HFFc6 (cell line): ENCODE measurements at regions not wholly inside any gene's neighbourhood (a gene's known extent, or its start where the extent isn't known, plus 50 kb on each side); places are given as distances from the start of the nearest gene placed in this dataset.

Experiments
- DNase-seq: peaks from one replicate; pipeline ENCODE4 v3.0.0-alpha.2; 2018
- H3K27ac Mint-ChIP-seq: 2 replicates; pipeline ENCODE4 v1.8.0; 2020; ENCODE audit warnings: mild to moderate bottlenecking, mixed read lengths
- H3K27me3 Mint-ChIP-seq: 2 replicates; pipeline ENCODE4 v1.8.0; 2021; ENCODE audit warnings: mild to moderate bottlenecking, moderate library complexity, mixed read lengths; ENCODE audit not compliant: insufficient read depth
- H3K36me3 Mint-ChIP-seq: 2 replicates; pipeline ENCODE4 v1.8.0; 2021; ENCODE audit warnings: low read depth, mixed read lengths
- H3K4me1 Mint-ChIP-seq: 2 replicates; pipeline ENCODE4 v1.8.0; 2020; ENCODE audit warnings: low read depth, mixed read lengths
- H3K4me3 Mint-ChIP-seq: 2 replicates; pipeline ENCODE4 v1.8.0; 2020; ENCODE audit warnings: mild to moderate bottlenecking, moderate library complexity, mixed read lengths
- H3K9me3 Mint-ChIP-seq: 2 replicates; pipeline ENCODE4 v1.8.0; 2020; ENCODE audit warnings: mild to moderate bottlenecking, mixed read lengths
- TF ChIP-seq, protein P1 (sequence below): fragments of 200-600 bp; sonication (generic); IDR thresholded peaks from 2 replicates; pipeline ENCODE4 v1.5.0; 2021; ENCODE audit warnings: antibody characterized with exemption, mild to moderate bottlenecking

DNA sequence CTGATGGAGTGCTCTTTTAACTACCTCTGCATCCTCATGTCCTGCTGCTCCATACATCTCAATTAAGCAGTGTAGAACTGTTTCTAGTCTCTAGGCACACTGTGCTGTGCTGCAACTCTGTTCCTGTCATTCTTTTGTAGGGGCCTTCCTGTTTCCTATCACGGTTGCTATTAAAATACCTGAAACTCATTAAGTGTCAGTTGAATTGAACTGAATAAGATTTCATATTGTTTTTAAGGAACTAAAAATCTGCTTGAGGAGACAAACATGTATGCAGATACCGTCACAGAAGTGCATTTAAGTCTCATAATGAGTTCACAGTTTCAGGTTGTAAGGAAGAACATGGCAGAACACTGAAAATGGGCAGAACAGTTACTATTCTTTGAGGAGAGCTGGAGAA, 170.1 kb downstream of the LARP7 start:
- Mint-ChIP-seq H3K4me1 (peaks cover 7% of the 10 kb centered on the region; the same call in 1 of the 2 replicates), H3K27me3 (no peaks in the 10 kb centered on the region), H3K9me3 (no peaks in the 10 kb centered on the region; the same call in 1 of the 2 replicates), H3K27ac (no peak overlapping the region), H3K4me3 (no peak overlapping the region), H3K36me3 (no peaks in the 10 kb centered on the region)
- DNase-seq: no peak
- TF ChIP-seq, protein P1, sequence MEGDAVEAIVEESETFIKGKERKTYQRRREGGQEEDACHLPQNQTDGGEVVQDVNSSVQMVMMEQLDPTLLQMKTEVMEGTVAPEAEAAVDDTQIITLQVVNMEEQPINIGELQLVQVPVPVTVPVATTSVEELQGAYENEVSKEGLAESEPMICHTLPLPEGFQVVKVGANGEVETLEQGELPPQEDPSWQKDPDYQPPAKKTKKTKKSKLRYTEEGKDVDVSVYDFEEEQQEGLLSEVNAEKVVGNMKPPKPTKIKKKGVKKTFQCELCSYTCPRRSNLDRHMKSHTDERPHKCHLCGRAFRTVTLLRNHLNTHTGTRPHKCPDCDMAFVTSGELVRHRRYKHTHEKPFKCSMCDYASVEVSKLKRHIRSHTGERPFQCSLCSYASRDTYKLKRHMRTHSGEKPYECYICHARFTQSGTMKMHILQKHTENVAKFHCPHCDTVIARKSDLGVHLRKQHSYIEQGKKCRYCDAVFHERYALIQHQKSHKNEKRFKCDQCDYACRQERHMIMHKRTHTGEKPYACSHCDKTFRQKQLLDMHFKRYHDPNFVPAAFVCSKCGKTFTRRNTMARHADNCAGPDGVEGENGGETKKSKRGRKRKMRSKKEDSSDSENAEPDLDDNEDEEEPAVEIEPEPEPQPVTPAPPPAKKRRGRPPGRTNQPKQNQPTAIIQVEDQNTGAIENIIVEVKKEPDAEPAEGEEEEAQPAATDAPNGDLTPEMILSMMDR: no peak

DNA sequence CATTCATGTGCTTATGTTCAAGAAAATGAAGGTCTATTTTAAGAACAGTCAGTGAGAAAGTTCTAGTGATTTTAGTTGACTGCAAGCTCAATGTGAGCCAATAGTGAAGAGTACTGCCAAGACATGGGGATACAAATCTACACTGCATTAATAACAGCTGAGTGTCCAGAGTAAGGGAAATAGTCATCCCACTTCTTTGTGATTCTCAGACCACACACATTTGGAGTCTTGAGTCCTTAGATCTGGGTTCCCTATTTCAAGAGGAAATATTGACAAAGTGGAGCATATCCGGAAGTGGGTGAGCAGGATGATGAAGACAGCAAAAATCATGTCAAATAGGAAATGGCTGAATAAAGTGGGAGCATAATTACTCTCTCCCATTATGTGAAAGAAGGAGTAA, 171.1 kb downstream of the LARP7 start:
- Mint-ChIP-seq H3K36me3 (no peaks in the 10 kb centered on the region), H3K27ac (no peak overlapping the region), H3K4me1 (peaks cover 7% of the 10 kb centered on the region; the same call in 1 of the 2 replicates), H3K4me3 (no peak overlapping the region), H3K27me3 (no peaks in the 10 kb centered on the region), H3K9me3 (no peaks in the 10 kb centered on the region; the same call in 1 of the 2 replicates)
- no peak for DNase-seq
- TF ChIP-seq, protein P1: no peak

DNA sequence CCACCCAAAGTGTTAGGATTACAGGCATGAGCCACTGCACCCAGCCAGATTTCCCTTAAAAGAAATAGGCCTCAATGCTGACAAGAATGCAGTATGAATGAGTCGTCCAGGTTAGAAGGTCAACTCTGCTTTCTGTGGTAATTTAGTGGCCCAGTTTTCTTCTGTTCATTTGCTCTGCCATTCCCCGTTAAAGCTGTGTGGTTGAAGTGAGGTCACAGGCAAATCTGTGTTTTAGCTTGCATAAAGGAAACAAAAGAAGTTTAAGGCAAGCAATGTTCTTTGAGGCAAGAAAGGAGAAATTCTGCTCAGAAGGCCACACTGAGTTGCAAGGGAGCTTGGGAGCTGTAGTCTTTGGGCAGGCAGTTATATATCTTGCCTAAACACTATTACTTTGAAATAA, 176.8 kb downstream of the LARP7 start:
- no peaks in the 10 kb centered on the region for H3K27me3 Mint-ChIP-seq
- peak overlapping the region; percentile 58; the same call in 1 of the 2 replicates for H3K27ac Mint-ChIP-seq
- H3K9me3 Mint-ChIP-seq: no peaks in the 10 kb centered on the region; the same call in 1 of the 2 replicates
- H3K4me1 Mint-ChIP-seq: peaks cover 21% of the 10 kb centered on the region
- H3K36me3 Mint-ChIP-seq: no peaks in the 10 kb centered on the region
- H3K4me3 Mint-ChIP-seq: no peak overlapping the region
- TF ChIP-seq, protein P1: no peak
- DNase-seq: peak; percentile 77

- H3K27ac Mint-ChIP-seq: peak overlapping the region; percentile 83
- peaks cover 25% of the 10 kb centered on the region for H3K4me1 Mint-ChIP-seq
- DNase-seq: peak; percentile 89
- no peaks in the 10 kb centered on the region for H3K36me3 Mint-ChIP-seq
- peak overlapping the region; percentile 91 for H3K4me3 Mint-ChIP-seq
- peaks cover 2% of the 10 kb centered on the region; the same call in 1 of the 2 replicates for H3K27me3 Mint-ChIP-seq
- TF ChIP-seq, protein P1: no peak
- no peaks in the 10 kb centered on the region for H3K9me3 Mint-ChIP-seq
Measured at GRCh38 chr4:112817933-112818593, 181.1 kb downstream of the LARP7 start.

GRCh38 chr4:112818594-112818965, 181.6 kb downstream of the LARP7 start:
- peaks cover 2% of the 10 kb centered on the region; the same call in 1 of the 2 replicates for H3K27me3 Mint-ChIP-seq
- H3K27ac Mint-ChIP-seq: peak overlapping the region; percentile 83; the same call in 1 of the 2 replicates
- peaks cover 25% of the 10 kb centered on the region for H3K4me1 Mint-ChIP-seq
- peak overlapping the region; percentile 91 for H3K4me3 Mint-ChIP-seq
- TF ChIP-seq, protein P1: no peak
- DNase-seq: no peak
- no peaks in the 10 kb centered on the region for H3K9me3 Mint-ChIP-seq
- H3K36me3 Mint-ChIP-seq: no peaks in the 10 kb centered on the region
